GM04504 (cell line): ENCODE measurements at regions not wholly inside any gene's neighbourhood (a gene's known extent, or its start where the extent isn't known, plus 50 kb on each side); places are given as distances from the start of the nearest gene placed in this dataset.

Experiments used
- DNase-seq: peaks from one replicate; pipeline ENCODE4 v3.0.0-alpha.2; 2012; ENCODE audit warnings: low read depth

DNA sequence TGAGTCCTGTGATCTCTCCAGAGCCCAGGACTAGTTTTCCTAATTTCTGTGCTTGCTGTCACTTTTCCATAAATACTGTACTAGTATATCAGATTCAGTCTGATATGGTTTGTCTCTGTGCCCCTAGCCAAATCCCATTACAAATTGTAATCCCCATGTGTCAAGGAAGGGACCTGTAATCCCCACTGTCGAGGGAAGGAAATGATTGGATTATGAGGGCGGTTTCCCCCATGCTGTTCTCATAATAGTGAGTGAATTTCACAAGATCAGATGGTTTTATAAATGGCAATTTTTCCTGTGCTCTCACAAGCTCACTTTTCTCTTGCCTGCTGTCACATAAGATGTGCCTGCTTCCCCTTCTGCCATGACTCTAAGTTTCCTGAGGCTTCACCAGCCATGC is 54.8 kb upstream of the IFRD1 start:
- no peak for DNase-seq

GRCh38 chr7:112395893-112396292 is 54.4 kb upstream of the IFRD1 start:
- no peak for DNase-seq

DNA sequence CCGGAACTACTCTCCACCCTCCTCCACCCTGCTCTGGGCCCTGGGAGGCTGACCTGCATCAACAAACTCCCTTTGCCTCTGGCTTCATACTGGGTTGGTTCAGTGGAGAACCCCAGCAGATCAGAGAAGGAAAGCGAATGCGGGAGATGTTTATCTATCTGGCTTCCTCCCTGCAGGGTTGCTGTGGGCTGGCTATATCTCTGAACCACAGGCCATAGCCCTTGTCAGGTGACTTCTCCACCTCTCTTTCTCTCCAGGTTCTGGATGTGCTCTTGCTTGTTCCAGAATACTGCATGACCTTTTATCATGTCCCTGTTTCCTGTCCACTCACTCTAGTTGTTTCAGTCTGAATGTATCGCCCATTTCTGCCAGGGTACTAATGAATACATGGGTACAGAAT is 51.7 kb upstream of the IFRD1 start:
- DNase-seq = no peak

DNA sequence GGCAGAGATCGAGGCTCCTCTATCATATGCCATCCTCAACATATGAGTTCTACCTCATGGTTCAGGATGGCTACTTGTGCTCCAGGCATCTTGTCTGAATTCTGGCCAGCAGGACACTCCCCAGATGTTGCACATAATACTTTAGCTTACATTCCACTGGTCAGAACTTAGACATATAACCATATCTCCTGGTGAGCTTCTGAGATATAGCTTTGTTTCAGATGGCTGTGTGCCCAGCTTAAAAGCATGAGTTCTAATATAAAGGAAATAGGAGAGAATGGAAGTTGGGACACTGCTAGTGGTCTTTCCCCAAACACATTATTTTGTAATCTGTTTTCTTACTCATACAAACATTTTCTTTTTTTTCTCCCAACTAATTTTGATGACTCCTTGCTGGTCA is 50.8 kb upstream of the IFRD1 start:
- no peak for DNase-seq

GRCh38 chr7:112400141-112400540 is 50.1 kb upstream of the IFRD1 start:
- DNase-seq = peak; percentile 85
